Sigmoid colon (tissue), 4 donors: ENCODE measurements at regions not wholly inside any gene's neighbourhood (a gene's known extent, or its start where the extent isn't known, plus 50 kb on each side); places are given as distances from the start of the nearest gene placed in this dataset.

Experiments used
- EP300 ChIP-seq, 4 donors: sonication (generic); formaldehyde crosslinking; IDR thresholded peaks; one replicate each; pipeline ENCODE4 v1.6.1; 2017; ENCODE audit warnings: antibody characterized with exemption in 4 of 4
- POLR2A ChIP-seq, 2 donors: fragments of 450-650 bp; IDR thresholded peaks; one replicate each; pipeline ENCODE4 v1.6.1; 2016; ENCODE audit warnings: antibody characterized with exemption in 2 of 2, mild to moderate bottlenecking in 2 of 2, moderate library complexity in 2 of 2
- POLR2AphosphoS5 ChIP-seq, 4 donors: sonication (generic); formaldehyde crosslinking; IDR thresholded peaks; one replicate each; pipeline ENCODE4 v1.6.1; 2017; ENCODE audit warnings: antibody characterized with exemption in 4 of 4
- TF ChIP-seq, protein P1 (sequence below), 4 experiments: fragments of 450-650 bp in 3 of 4; fragments of 200-600 bp in 1 of 4; IDR thresholded peaks; one replicate each; pipeline ENCODE4 v1.5.1; 2016 to 2019; ENCODE audit warnings: antibody characterized with exemption in 4 of 4, mild to moderate bottlenecking in 3 of 4, moderate library complexity in 2 of 4

DNA sequence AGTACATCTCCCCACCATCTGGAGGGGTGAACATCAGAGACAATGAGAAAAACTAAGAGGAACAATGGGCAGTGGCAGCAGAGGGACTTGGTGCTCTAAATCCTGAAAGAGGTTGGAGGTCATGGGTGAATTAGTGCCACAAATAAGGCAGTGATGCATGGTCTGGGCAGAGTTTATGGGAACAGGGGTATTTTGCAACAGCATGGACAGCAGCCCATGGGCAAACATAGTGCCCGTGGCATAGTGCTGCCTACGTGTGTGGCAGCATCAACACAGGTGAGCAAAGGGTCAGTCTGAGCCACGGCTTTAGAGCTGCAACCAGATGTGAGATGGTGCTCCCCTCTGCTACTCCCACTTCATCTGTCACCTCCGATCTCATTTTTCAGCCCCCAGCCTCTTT is 459.1 kb upstream of the CITED2 start:
- TF ChIP-seq, protein P1, sequence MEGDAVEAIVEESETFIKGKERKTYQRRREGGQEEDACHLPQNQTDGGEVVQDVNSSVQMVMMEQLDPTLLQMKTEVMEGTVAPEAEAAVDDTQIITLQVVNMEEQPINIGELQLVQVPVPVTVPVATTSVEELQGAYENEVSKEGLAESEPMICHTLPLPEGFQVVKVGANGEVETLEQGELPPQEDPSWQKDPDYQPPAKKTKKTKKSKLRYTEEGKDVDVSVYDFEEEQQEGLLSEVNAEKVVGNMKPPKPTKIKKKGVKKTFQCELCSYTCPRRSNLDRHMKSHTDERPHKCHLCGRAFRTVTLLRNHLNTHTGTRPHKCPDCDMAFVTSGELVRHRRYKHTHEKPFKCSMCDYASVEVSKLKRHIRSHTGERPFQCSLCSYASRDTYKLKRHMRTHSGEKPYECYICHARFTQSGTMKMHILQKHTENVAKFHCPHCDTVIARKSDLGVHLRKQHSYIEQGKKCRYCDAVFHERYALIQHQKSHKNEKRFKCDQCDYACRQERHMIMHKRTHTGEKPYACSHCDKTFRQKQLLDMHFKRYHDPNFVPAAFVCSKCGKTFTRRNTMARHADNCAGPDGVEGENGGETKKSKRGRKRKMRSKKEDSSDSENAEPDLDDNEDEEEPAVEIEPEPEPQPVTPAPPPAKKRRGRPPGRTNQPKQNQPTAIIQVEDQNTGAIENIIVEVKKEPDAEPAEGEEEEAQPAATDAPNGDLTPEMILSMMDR (IDR thresholded peaks at IDR 0.05) = no peak
- no peak for TF ChIP-seq POLR2A (IDR thresholded peaks at IDR 0.05)
- TF ChIP-seq EP300 (IDR thresholded peaks at IDR 0.05) = no peak
- TF ChIP-seq POLR2AphosphoS5 (IDR thresholded peaks at IDR 0.05) = no peak
